Heart left ventricle (tissue), 13 donors: ENCODE measurements at regions not wholly inside any gene's neighbourhood (a gene's known extent, or its start where the extent isn't known, plus 50 kb on each side); places are given as distances from the start of the nearest gene placed in this dataset.

ENCODE experiments used
- CTCF ChIP-seq, 12 donors: fragments of 200-600 bp; sonication (generic) in 4 of 12; IDR thresholded peaks; one replicate each; pipeline versions ENCODE4 v1.5.0 to v1.8.0; 2018 to 2022; ENCODE audit warnings: antibody characterized with exemption in 12 of 12, mild to moderate bottlenecking in 5 of 12
- POLR2A ChIP-seq, 2 donors: fragments of 450-650 bp; IDR thresholded peaks; one replicate each; pipeline ENCODE4 v1.6.1; 2017; ENCODE audit warnings: antibody characterized with exemption in 2 of 2, mild to moderate bottlenecking in 2 of 2, moderate library complexity in 2 of 2
- donor health status: ischemic (EF 13 %, LVEDD 7.1; RV severe dilation, severe dysfunction).
- donor health status: DM: no; HTN: yes; CAD: no.
- donor health status: DM: no; HTN: no; CAD: no.
- donor health status: ischemic (EF 25% LVEDD 6.9; RV normal size, moderate dysfunction).
- donor health status: ischemic (EF 25% LVEDD 5.7; RV mildly dilated, moderate dysfunction).
- donor health status: ischemic (EF 35%, LVEDD 5.7; RV mildly dilated, moderate dysfunction).
- donor health status: nonischemic (EF 11% LVEDD 7.7; RV severe dilation, severe dysfunction).
- donor health status: DM: yes; HTN: yes; CAD: no.
- donor health status: PGD.
- donor health status: ischemic (EF 29% LVEDD 5.4; RV normal size, mild dysfunction).
- donor health status: nonischemic (EF 23%, LVEDD 6.1; RV moderate dilation, normal function).

GRCh38 chr7:65230231-65230630, 143.4 kb upstream of the ZNF92 start:
- no peak for TF ChIP-seq CTCF (IDR thresholded peaks at IDR 0.05)
- no peak for TF ChIP-seq POLR2A (IDR thresholded peaks at IDR 0.05)
